NCI-H1105 treated with DMSO at 0.1 percent for 48 hours (cell line): ENCODE measurements at regions not wholly inside any gene's neighbourhood (a gene's known extent, or its start where the extent isn't known, plus 50 kb on each side); places are given as distances from the start of the nearest gene placed in this dataset.
"Not testable (repeated sequence)": the region's sequence is repeated elsewhere in the genome, so short reads cannot be mapped to it uniquely, and the experiment has no call there.

ENCODE experiments used
- DNase-seq: peaks from one replicate; lab custom pipeline; 2025; lab: John Stamatoyannopoulos, UW

DNA sequence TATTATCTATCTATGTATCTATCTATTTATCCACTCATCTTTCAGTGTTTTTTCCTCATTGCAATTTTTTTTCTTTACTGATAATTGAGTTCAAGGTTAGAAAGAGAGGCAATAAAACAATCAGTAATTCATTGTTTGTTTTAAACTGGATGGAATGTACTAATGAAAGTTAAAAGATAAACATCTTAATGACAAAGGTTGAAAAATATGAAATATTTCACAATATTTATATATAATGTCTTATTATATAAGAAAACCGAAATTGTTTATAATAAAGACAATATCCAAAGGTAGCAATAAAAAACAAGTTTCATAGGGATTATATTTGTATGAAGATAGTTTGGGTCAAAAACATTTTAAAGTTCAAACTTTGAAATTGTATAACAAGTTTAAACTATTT, 1015.5 kb upstream of the MIR17HG start:
- no peak for DNase-seq

DNA sequence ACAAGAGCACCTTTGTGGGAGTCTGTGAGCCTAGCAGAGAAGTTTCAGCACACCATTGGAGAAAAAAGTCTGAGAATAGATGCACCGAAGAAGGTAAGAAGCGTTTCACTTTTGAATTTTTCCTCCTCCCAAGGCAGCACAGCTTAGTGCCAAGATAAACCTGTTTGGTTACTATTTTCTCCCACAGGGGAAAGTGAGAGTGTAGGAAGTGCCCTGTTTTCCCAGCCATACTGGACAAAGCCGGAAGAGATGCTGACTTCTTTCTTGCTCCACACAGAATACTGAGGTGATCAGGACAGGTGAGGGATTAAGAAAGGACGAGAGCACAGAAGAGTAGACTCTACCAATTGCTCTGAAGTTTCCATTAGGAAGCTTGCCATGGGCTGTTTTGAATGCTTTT, 1011.0 kb upstream of the MIR17HG start:
- no peak for DNase-seq

DNA sequence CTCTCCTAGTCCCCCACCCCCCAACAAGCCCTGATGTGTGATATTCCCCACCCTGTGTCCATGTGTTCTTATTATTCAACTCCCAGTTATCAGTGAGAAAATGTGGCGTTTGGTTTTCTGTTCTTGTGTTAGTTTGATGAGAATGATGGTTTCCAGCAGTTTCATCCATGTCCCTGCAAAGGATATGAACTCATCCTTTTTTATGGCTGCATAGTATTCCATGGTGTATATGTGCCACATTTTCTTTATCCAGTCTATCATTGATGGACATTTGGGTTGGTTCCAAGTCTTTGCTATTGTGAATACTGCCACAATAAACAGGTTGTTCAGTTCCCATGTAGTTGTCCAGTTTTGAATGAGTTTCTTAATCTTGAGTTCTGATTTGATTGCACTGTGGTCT, 1006.1 kb upstream of the MIR17HG start:
- DNase-seq: not testable (repeated sequence)

DNA sequence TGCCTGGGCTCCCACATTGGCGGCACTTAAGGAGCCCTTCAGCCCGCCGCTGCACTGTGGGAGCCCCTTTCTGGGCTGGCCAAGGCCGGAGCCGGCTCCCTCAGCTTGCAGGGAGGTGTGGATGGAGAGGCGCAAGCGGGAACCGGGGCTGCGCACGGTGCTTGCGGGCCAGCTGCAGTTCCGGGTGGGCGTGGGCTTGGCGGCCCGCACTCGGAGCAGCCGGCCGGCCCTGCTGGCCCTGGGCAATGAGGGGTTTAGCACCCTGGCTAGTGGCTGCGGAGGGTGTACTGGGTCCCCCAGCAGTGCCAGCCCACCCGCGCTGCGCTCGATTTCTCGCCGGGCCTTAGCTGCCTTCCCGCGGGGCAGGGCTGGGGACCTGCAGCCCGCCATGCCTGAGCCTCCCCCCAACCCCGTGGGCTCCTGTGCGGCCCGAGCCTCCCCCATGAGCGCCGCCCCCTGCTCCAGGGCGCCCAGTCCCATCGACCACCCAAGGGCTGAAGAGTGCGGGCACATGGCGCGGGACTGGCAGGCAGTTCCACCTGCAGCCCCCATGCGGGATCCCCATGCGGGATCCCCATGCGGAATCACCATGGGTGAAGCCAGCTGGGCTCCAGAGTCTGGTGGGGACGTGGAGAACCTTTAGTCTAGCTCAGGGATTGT, 998.9 kb upstream of the MIR17HG start:
- DNase-seq: not testable (repeated sequence)

DNA sequence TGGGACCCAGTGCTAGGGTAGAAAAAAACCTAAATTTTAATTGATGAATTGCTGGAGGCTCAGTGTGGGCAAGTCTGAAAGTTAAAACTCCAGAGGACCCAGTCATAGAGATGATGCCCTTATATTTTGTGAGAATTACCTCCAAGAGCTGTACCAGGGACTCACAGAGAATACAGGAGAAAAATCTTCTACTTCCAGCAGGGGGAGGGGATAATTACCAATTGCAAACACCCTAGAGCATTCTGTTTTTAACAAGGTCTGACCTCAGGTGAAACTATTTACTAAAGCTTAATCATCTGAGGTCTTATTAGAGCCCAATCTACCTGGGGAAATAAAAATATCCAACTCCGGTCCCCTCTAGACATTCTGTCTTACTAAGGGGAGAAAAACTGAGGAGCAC, 994.7 kb upstream of the MIR17HG start:
- DNase-seq: no peak

DNA sequence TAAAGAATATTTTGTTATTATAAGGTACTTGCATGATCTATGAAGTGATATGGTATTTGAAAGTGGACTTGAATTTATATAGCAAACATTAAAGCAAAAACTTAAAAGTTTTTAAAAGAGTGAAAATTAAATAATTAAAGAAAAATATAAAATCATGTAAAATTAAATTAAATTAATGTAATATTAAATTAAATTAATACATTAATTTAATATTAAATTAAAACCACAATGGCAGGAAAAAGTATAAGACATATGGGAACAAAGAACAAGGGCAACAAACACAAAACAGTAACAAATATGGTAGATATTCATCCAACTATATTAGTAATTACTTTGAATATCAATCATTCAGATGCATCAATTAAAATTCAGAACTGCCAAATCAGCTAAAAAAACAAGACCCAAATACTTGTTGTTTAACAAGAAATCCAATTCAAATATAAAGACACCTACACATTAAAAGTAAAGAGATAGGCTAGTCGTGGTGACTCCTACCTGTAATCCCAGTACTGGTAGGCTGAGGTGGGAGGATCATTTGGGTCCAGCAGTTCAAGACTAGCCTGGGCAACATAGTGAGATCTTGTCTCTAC, 992.2 kb upstream of the MIR17HG start:
- DNase-seq: no peak

DNA sequence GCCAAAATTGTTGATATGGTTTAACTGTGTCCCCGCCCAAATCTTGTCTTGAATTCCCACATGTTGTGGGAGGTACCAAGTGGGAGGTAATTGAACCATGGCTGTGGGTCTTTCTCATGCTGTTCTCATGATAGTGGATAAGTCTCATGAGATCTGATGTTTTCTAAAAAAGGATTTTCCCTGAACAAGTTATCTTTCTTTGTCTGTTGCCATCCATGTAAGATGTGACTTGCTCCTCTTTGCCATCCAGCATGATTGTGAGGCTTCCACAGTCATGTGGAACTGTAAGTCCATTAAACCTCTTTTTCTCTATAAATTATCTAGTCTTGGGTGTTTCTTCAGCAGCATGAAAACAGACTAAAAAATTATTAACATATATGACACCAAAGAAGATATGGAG, 986.7 kb upstream of the MIR17HG start:
- DNase-seq: no peak

DNA sequence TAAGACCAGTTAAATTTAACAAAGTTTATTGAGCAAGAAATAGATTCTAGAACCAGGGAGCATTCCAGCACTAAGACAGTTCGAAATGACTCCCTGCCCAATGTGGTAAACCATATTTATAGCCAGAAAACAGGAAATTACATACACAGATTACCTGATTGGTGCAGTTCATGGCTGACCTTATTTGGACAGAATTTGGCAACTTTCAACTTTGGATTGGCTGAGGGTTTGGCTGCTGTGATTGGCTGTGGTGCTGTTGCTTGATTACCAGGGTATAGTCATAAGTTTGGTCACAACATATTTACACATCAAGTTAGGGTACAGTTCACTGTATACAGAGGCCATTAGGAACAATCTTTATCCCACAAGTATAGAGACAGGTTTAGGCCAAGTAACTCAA, 984.8 kb upstream of the MIR17HG start:
- no peak for DNase-seq

DNA sequence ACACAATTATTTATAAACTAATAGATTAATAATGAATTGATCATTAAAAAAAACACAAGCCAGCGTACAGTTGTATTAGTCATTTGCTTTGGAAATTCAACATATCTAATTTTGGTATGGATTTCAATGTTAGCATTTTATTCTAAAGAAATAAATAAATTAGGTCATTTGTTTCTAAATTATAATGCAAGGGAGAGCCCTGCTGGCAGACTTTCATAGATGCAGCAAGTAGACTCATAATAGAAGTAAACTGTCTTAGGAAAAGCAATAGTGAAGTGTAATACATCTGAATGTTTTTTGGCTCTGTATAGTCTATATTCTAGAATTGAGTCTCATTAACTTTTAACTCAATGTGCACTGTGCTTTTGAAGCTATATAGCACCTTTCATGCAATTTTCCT, 982.4 kb upstream of the MIR17HG start:
- DNase-seq: no peak

DNA sequence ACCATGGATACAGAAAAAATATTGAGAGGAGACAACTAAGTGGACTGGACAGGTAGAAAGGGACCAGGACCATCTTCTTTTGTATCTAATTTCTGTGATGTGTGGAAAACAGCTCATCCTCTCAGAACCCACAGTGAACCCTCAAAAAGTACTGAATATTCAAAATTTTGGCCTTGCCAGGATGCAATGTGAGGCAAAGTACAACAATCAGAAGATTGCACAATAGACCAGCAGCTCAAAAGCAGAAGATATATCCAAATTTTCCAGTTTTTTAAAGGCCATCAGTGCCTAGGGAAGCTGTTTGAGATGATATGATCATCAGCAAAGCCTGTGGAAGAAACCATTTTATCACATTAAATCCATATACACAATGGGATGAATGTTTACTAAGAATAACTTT, 973.3 kb upstream of the MIR17HG start:
- DNase-seq: no peak

DNA sequence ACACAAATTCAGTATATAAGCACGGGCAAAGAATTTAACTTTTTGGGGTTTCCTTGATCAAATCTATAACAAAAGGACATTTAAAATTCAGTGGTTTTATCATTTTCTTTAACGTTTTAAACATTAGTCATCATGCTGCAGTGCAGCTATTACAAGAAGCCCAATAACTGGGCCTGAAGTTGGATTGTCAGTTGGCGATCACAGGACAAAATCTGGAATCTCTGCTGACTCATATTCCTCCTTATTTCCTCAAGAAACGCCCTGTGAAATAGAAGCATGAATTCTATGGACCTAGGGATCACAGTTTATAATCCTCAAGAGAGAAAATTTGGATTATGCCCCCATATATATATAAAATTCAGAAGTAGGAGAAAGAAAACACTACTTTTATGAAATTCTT, 971.6 kb upstream of the MIR17HG start:
- no peak for DNase-seq

DNA sequence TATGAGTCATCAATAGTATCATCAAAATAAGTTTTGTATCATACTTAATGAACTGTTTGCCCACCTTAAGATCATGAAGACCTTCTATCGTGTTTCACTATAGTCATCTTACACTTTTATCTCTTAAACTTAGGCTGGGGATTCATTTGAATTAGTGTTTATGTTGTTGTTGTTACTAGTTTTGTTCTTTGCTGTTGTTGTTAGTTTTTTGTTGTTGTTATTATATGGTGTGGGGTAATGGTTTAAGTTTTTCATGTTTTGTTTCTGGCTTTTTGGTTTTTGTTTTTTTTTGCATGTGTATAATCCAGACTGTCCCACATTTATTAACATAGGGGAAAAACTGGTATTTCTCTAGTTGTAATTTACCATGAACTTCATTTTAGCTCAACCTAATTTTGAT, 965.1 kb upstream of the MIR17HG start:
- no peak for DNase-seq

DNA sequence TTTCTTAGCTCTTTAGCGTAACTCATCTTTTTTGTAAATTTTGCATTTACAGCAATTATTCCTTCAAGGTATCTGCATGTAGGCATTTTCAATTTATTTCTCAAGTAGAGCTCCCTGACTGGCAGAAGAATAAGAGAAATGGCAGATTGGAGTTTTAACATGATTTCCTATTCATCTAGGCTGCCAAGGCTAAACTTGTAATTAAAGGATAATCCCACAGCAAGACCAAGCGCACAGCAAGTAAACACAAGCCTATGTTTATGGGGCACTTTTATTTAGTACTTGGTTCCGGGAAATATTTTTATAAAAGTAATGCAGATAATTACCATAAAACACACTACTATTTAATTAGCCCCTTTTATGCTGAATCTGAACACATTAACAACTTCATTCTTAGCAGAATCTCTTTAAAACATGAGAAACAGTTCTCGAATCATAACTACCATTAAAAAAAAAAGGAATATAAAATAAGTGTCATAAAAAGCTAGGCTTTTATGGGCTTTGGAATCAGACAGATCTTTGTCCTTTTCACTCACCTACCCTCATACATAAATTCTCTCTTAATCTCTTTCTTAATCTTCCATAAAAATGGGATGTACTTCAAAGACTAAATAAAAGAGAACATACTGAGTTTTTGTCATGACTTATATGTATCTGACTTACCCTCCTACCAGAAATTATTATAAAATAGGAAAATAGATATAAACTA, 961.6 kb upstream of the MIR17HG start:
- peak; percentile 7 for DNase-seq

DNA sequence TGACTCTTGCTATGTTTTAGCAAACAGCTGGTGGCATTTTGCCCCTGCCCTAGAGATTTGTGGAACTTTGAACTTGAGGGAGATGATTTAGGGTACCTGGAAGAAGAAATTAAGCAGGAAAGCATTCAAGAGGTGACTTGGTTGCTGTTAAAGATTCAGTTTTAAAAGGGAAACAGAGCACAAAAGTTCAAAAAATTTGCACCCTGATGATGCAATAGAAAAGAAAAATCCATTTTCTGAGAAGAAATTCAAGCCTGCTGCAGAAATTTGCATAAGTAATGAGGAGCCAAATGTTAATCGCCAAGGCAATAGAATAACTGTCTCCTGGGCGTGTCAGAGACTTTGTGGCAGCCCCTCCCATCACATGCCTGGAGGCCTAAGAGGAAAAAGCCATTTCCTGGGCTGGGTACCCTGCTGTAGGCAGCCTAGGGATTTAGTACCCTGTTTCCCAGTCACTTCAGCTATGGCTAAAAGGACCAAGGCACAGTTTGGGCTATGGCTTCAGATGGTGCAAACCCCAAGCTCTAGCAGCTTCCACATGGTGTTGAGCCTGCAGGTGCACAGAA, 958.5 kb upstream of the MIR17HG start:
- no peak for DNase-seq

DNA sequence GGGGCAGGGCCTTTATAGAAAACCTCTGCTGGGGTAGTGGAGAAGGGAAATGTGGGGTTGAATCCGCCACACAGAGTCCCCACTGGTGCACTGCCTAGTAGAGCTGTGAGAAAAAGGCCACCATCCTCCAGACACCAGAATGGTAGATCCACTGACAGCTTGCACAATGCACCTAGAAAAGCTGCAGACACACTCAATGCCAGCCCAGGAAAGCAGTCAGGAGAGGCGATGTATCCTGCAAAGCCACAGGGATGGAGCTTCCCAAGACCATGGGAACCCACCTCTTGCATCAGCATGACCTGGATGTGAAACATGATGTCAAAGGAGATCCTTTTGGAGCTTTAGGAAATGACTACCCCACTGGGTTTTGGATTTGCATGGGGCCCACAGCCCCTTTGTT, 958.0 kb upstream of the MIR17HG start:
- DNase-seq: no peak

DNA sequence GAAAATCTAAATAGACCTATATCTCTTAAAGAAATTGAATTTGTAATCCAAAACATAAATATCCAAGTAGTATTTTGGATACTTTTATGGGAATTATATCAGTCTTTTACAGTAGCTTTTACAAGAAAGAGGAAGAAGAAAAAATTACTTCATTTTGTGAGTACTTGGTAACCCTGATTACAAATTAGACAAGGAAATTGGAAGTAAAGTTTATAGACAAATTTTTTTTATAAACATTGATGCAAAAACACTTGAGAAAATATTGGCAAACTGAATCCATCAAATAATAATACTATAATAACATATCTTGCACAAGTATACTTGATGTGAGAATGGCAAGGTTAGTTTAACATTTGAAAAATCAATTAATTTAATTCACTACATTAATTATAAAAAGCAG, 954.1 kb upstream of the MIR17HG start:
- DNase-seq: no peak

DNA sequence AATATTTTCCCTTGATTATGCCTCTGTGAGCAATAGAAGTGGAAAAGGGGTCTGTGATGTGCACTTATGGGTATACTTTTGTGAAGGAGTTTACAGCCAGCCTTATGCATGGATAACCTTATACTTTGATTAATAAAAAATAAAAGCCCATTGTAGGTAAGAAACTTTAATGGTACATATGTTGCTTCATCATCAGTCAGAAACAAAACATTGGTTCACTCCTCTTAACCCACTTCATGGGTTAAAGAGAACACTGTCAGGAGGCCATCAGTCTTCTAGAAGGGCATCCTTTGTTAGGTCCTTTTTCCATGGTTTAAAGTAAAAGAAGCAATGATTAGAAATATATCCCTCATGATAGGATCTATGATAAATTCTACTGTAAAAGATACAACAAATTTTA, 952.1 kb upstream of the MIR17HG start:
- no peak for DNase-seq

DNA sequence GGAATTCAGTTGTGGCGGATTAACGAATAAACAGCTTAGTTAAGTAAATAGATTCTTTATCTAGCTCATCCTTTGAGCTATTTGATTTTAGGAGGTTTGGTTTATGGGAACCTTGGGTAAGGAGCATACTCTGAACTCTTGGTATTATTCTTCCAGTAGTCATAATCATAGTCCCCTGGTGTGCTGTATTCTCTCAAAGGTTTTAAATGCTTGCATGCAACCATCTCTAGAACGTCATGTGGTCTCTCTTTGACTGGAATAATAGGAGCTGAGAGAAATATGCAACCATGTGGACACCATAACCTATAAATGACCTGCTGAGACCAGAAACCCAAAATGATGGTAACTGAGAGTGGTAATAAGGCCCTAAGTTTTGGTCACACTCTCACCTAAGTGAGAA, 951.6 kb upstream of the MIR17HG start:
- no peak for DNase-seq

DNA sequence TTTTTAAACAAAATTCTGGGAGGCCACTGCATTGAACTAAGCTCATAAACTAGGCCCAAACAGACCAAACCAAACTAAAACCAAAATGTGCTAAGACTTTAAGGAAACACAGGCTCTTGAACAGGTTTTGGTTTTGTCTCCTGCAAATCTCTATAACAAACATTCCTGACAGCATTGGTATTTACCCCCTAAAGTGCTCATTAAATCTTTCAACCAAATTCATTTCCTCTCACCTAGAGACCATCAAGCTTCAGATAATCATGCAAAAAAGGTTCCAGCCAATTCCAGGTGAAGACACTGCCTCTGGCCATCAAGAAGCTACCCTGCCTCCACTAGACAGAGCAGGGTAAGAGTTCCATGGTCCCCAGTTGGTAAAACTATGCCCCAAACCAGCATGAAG, 951.2 kb upstream of the MIR17HG start:
- DNase-seq: no peak

DNA sequence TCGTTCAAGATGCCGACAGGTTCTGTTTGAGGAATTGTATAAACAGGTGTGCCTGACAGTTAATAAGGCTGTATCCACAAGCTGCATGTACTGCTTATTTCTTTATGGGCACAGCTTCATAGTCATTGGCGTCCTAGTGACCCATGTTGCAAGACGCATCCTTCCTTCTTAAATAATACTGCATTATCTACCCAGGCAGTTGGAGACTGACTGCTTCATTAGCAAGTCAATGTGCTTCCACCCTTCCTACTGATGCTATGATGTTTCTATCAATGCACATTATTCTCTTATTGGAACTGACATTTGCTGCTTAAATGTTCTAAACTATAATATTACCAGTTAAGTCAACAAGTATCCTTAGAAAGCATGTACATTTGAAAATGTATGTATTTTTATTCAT, 950.0 kb upstream of the MIR17HG start:
- no peak for DNase-seq

DNA sequence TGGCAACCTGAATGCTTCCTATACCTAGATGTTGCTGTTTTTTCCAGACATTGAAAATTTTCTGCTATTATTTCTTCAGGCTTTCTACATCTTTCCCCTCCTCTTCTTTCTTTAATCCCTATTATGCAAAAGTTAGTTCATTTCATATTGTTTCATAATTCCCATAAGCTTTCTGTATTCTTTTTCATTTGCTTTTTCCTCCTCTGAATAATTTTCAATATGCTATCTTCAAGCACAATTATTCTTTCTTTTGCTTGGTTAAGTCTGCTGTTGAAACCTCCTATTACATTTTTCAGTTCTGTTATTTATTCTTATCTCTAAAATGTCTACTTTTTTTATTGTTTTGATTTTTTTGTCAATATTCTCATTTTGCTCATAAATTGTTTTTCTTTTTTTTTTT, 947.1 kb upstream of the MIR17HG start:
- no peak for DNase-seq

DNA sequence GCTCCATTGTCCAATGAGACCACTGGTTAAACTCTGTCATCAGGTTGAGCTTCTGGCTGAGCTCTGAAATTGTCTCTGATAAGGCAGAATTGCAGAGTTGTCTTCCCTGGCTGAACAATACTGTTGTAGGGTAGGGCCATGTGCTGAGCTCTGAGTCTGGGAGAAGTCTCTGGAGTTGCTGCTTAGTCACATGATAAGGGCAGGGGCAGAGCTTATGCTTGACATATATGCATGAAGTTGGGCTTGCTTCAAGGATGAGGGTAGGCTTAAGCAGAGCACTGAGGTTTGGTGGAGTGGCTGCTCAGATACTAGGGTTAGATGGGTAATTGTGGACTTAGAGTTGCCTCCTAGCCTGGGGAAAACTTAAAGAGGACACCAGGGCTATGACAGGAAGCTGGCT, 946.3 kb upstream of the MIR17HG start:
- no peak for DNase-seq

DNA sequence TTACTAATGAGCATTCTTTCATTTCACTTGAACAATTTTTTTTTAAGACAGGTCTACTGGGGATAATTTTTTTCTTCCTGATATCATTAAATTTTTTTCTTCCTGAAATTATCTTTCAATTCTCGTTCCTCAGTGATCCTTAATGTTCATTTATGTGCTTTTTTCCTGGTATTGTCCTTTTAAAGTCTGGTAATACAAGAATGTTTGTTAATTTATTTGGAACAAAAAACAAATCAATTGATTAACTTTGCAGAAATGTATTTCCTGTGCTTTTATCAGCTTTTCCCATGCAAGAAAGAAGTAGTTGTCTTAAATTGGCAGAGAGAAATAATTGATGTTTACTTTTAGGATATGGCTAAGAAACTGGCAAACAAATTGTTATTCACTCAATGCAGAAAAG, 945.4 kb upstream of the MIR17HG start:
- DNase-seq: no peak
